Transverse colon (tissue), 4 donors: ENCODE measurements at regions not wholly inside any gene's neighbourhood (a gene's known extent, or its start where the extent isn't known, plus 50 kb on each side); places are given as distances from the start of the nearest gene placed in this dataset.
"Not testable (repeated sequence)": the region's sequence is repeated elsewhere in the genome, so short reads cannot be mapped to it uniquely, and the experiment has no call there.

Source experiments
- POLR2A ChIP-seq: fragments of 450-650 bp; IDR thresholded peaks from one replicate; pipeline ENCODE4 v1.6.1; 2016; ENCODE audit warnings: antibody characterized with exemption, mild to moderate bottlenecking, moderate library complexity
- POLR2AphosphoS5 ChIP-seq, 3 donors: sonication (generic); formaldehyde crosslinking; IDR thresholded peaks; one replicate each; pipeline ENCODE4 v1.6.1; 2016; ENCODE audit warnings: antibody characterized with exemption in 3 of 3
- TF ChIP-seq, protein P1 (sequence below), 5 experiments: fragments of 200-600 bp in 3 of 5; fragments of 450-650 bp in 2 of 5; sonication (generic) in 3 of 5; IDR thresholded peaks; 1 replicate in 2 of 5; 2 replicates in 3 of 5; pipeline ENCODE4 v1.5.1; 2016 to 2017; ENCODE audit warnings: antibody characterized with exemption in 5 of 5, inconsistent platforms in 3 of 5, mild to moderate bottlenecking in 2 of 5, moderate library complexity in 1 of 5

DNA sequence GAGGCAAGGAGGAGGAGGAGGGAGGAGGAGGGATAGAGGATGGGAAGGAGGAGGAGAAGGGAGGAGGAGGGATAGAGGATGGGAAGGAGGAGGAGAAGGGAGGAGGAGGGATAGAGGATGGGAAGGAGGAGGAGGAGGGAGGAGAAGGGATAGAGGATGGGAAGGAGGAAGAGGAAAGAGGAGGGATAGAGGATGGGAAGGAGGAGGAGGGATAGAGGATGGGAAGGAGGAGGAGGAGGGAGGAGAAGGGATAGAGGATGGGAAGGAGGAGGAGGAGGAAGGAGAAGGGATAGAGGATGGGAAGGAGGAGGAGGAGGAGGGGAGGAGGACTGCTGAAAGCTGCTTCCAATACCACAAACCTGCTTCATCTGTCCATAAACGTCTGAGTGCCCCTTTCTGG is 1070.5 kb downstream of the BRD1 start:
- not testable (repeated sequence) for TF ChIP-seq POLR2A; POLR2AphosphoS5 (IDR thresholded peaks at IDR 0.05)
- TF ChIP-seq, protein P1, sequence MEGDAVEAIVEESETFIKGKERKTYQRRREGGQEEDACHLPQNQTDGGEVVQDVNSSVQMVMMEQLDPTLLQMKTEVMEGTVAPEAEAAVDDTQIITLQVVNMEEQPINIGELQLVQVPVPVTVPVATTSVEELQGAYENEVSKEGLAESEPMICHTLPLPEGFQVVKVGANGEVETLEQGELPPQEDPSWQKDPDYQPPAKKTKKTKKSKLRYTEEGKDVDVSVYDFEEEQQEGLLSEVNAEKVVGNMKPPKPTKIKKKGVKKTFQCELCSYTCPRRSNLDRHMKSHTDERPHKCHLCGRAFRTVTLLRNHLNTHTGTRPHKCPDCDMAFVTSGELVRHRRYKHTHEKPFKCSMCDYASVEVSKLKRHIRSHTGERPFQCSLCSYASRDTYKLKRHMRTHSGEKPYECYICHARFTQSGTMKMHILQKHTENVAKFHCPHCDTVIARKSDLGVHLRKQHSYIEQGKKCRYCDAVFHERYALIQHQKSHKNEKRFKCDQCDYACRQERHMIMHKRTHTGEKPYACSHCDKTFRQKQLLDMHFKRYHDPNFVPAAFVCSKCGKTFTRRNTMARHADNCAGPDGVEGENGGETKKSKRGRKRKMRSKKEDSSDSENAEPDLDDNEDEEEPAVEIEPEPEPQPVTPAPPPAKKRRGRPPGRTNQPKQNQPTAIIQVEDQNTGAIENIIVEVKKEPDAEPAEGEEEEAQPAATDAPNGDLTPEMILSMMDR (IDR thresholded peaks at IDR 0.05) = not testable (repeated sequence)
